ENCODE measurements at regions not wholly inside any gene's neighbourhood (a gene's known extent, or its start where the extent isn't known, plus 50 kb on each side); places are given as distances from the start of the nearest gene placed in this dataset.

- Mint-ChIP-seq H3K27me3 (peaks cover 1% of the 10 kb centered on the region), H3K4me1 (no peaks in the 10 kb centered on the region), H3K27ac (no peak overlapping the region), H3K9me3 (peaks cover 1 to 5% (median 3%) of the 10 kb centered on the region in 3 donors), H3K36me3 (no peaks in the 10 kb centered on the region), H3K4me3 (no peak overlapping the region)
Observed at GRCh38 chr2:67502346-67503065, 105.4 kb downstream of the ETAA1 start.

GRCh38 chr2:67503066-67503795, 106.1 kb downstream of the ETAA1 start:
- no peaks in the 10 kb centered on the region for H3K4me1 Mint-ChIP-seq

GRCh38 chr2:67510745-67511144, 113.6 kb downstream of the ETAA1 start:
- H3K9me3 Mint-ChIP-seq: peaks cover 1 to 5% (median 3%) of the 10 kb centered on the region in 3 donors

More at GRCh38 chr2:67503066-67503795, 106.1 kb downstream of the ETAA1 start:
- Mint-ChIP-seq H3K4me3 (no peak overlapping the region), H3K27me3 (peaks cover 1% of the 10 kb centered on the region), H3K36me3 (no peaks in the 10 kb centered on the region), H3K9me3 (peaks cover 1 to 5% (median 3%) of the 10 kb centered on the region in 3 donors), H3K27ac (no peak overlapping the region)

GRCh38 chr2:67514515-67514914, 117.4 kb downstream of the ETAA1 start:
- Mint-ChIP-seq H3K9me3 (no peaks in the 10 kb centered on the region), H3K27ac (no peak overlapping the region), H3K36me3 (peaks cover 2% of the 10 kb centered on the region), H3K4me3 (no peak overlapping the region), H3K4me1 (peaks cover 0 to 5% (median 0%) of the 10 kb centered on the region in 3 donors), H3K27me3 (no peaks in the 10 kb centered on the region)

More at GRCh38 chr2:67510745-67511144, 113.6 kb downstream of the ETAA1 start:
- H3K27ac Mint-ChIP-seq: no peak overlapping the region
- H3K4me3 Mint-ChIP-seq: no peak overlapping the region
- H3K36me3 Mint-ChIP-seq: peaks cover 2% of the 10 kb centered on the region
- no peaks in the 10 kb centered on the region for H3K27me3 Mint-ChIP-seq
- H3K4me1 Mint-ChIP-seq: peaks cover 0 to 5% (median 0%) of the 10 kb centered on the region in 3 donors

GRCh38 chr2:67515056-67515455, 117.9 kb downstream of the ETAA1 start:
- Mint-ChIP-seq H3K36me3 (peaks cover 2% of the 10 kb centered on the region), H3K4me3 (no peak overlapping the region), H3K4me1 (peaks cover 0 to 5% (median 0%) of the 10 kb centered on the region in 3 donors), H3K27ac (no peak overlapping the region), H3K27me3 (no peaks in the 10 kb centered on the region), H3K9me3 (no peaks in the 10 kb centered on the region)

- peaks cover 2% of the 10 kb centered on the region for H3K36me3 Mint-ChIP-seq
- H3K4me1 Mint-ChIP-seq: peaks cover 0 to 5% (median 0%) of the 10 kb centered on the region in 3 donors
- no peaks in the 10 kb centered on the region for H3K27me3 Mint-ChIP-seq
- H3K27ac Mint-ChIP-seq: no peak overlapping the region
- no peak overlapping the region for H3K4me3 Mint-ChIP-seq
- no peaks in the 10 kb centered on the region for H3K9me3 Mint-ChIP-seq
Observed at GRCh38 chr2:67515538-67515937, 118.4 kb downstream of the ETAA1 start.

- H3K4me1 Mint-ChIP-seq: peaks cover 0 to 5% (median 0%) of the 10 kb centered on the region in 3 donors
- no peaks in the 10 kb centered on the region for H3K27me3 Mint-ChIP-seq
- no peaks in the 10 kb centered on the region for H3K9me3 Mint-ChIP-seq
Observed at GRCh38 chr2:67516362-67516761, 119.2 kb downstream of the ETAA1 start.

GRCh38 chr2:67516899-67517530, 119.9 kb downstream of the ETAA1 start:
- H3K9me3 Mint-ChIP-seq: no peaks in the 10 kb centered on the region
- H3K4me1 Mint-ChIP-seq: peaks cover 0 to 5% (median 0%) of the 10 kb centered on the region in 3 donors
- H3K27me3 Mint-ChIP-seq: no peaks in the 10 kb centered on the region
- peaks cover 2% of the 10 kb centered on the region for H3K36me3 Mint-ChIP-seq
- no peak overlapping the region for H3K27ac Mint-ChIP-seq
- no peak overlapping the region for H3K4me3 Mint-ChIP-seq

More at GRCh38 chr2:67516362-67516761, 119.2 kb downstream of the ETAA1 start:
- Mint-ChIP-seq H3K36me3 (peaks cover 2% of the 10 kb centered on the region), H3K27ac (no peak overlapping the region), H3K4me3 (no peak overlapping the region)

GRCh38 chr2:67522148-67522547, 125.0 kb downstream of the ETAA1 start:
- H3K4me1 Mint-ChIP-seq: no peaks in the 10 kb centered on the region
- no peaks in the 10 kb centered on the region for H3K36me3 Mint-ChIP-seq
- no peak overlapping the region for H3K4me3 Mint-ChIP-seq
- H3K27me3 Mint-ChIP-seq: peaks cover 4% of the 10 kb centered on the region
- peak overlapping the region in 1 of 3 donors; percentile 32 for H3K27ac Mint-ChIP-seq
- H3K9me3 Mint-ChIP-seq: peaks cover 0 to 4% (median 2%) of the 10 kb centered on the region in 3 donors

- Mint-ChIP-seq H3K4me3 (no peak overlapping the region), H3K27me3 (peaks cover 6% of the 10 kb centered on the region), H3K9me3 (peaks cover 2 to 4% (median 3%) of the 10 kb centered on the region in 3 donors), H3K27ac (no peak overlapping the region), H3K4me1 (no peaks in the 10 kb centered on the region), H3K36me3 (no peaks in the 10 kb centered on the region)
Observed at GRCh38 chr2:67524213-67524612, 127.1 kb downstream of the ETAA1 start.

- Mint-ChIP-seq H3K4me3 (no peak overlapping the region), H3K36me3 (no peaks in the 10 kb centered on the region), H3K4me1 (no peaks in the 10 kb centered on the region), H3K9me3 (peaks cover 2 to 4% (median 3%) of the 10 kb centered on the region in 3 donors), H3K27me3 (peaks cover 6% of the 10 kb centered on the region), H3K27ac (no peak overlapping the region)
Observed at GRCh38 chr2:67524777-67525176, 127.6 kb downstream of the ETAA1 start.

- Mint-ChIP-seq H3K4me1 (no peaks in the 10 kb centered on the region), H3K36me3 (no peaks in the 10 kb centered on the region), H3K4me3 (no peak overlapping the region), H3K27ac (no peak overlapping the region), H3K27me3 (peaks cover 6% of the 10 kb centered on the region), H3K9me3 (peaks cover 2 to 4% (median 3%) of the 10 kb centered on the region in 3 donors)
Observed at GRCh38 chr2:67526283-67526682, 129.2 kb downstream of the ETAA1 start.

GRCh38 chr2:67528320-67528719, 131.2 kb downstream of the ETAA1 start:
- Mint-ChIP-seq H3K27me3 (peaks cover 3% of the 10 kb centered on the region), H3K27ac (no peak overlapping the region), H3K4me3 (no peak overlapping the region), H3K4me1 (no peaks in the 10 kb centered on the region), H3K36me3 (no peaks in the 10 kb centered on the region), H3K9me3 (peaks cover 2 to 4% (median 2%) of the 10 kb centered on the region in 3 donors)

GRCh38 chr2:67532387-67532786, 135.3 kb downstream of the ETAA1 start:
- Mint-ChIP-seq H3K4me3 (no peak overlapping the region), H3K27ac (no peak overlapping the region), H3K36me3 (no peaks in the 10 kb centered on the region), H3K9me3 (peaks cover 0 to 6% (median 2%) of the 10 kb centered on the region in 3 donors), H3K27me3 (peaks cover 2% of the 10 kb centered on the region), H3K4me1 (no peaks in the 10 kb centered on the region)

GRCh38 chr2:67534745-67535144, 137.6 kb downstream of the ETAA1 start:
- H3K36me3 Mint-ChIP-seq: no peaks in the 10 kb centered on the region
- H3K27ac Mint-ChIP-seq: no peak overlapping the region
- H3K27me3 Mint-ChIP-seq: no peaks in the 10 kb centered on the region
- H3K9me3 Mint-ChIP-seq: peaks cover 7 to 11% (median 9%) of the 10 kb centered on the region in 3 donors
- no peaks in the 10 kb centered on the region for H3K4me1 Mint-ChIP-seq
- no peak overlapping the region for H3K4me3 Mint-ChIP-seq

All from IgD-negative memory B cell (primary cell).